CD14-positive monocyte (primary cell): ENCODE measurements at regions not wholly inside any gene's neighbourhood (a gene's known extent, or its start where the extent isn't known, plus 50 kb on each side); places are given as distances from the start of the nearest gene placed in this dataset.

ENCODE experiments used
- DNase-seq, 3 donors: peaks; one replicate each; pipeline ENCODE4 v3.0.0-alpha.2; 2011 to 2022
- H2AFZ ChIP-seq: 2 replicates; pipeline ENCODE4 v1.6.0; 2012; ENCODE audit warnings: mild to moderate bottlenecking, low read depth, low read length, inconsistent platforms; ENCODE audit not compliant: insufficient read depth, poor library complexity, severe bottlenecking
- H3K27ac ChIP-seq, 2 donors: 1 replicate in 1 of 2; 2 replicates in 1 of 2; pipeline ENCODE4 v1.5.1; 2012 to 2013; ENCODE audit warnings: low read length in 2 of 2, control low read depth in 1 of 2, inconsistent platforms in 1 of 2, low read depth in 1 of 2, mild to moderate bottlenecking in 1 of 2
- H3K27me3 ChIP-seq, 2 donors: one replicate each; pipeline versions ENCODE4 v1.6.0 to v1.6.1; 2011 to 2013; ENCODE audit warnings: low read length in 2 of 2; ENCODE audit not compliant: control insufficient read depth in 2 of 2, insufficient read depth in 2 of 2
- H3K36me3 ChIP-seq, 2 donors: replicated peaks in 1 of 2; 1 replicate in 1 of 2; 2 replicates in 1 of 2; pipeline versions ENCODE4 v1.5.1 to v1.6.1; 2012 to 2013; ENCODE audit warnings: low read length in 2 of 2, control low read depth in 1 of 2, inconsistent platforms in 1 of 2, mild to moderate bottlenecking in 1 of 2; ENCODE audit not compliant: insufficient read depth in 2 of 2, control insufficient read depth in 1 of 2
- H3K4me1 ChIP-seq, 2 donors: 1 replicate in 1 of 2; 2 replicates in 1 of 2; pipeline versions ENCODE4 v1.5.1 to v1.6.1; 2012 to 2013; ENCODE audit warnings: low read length in 2 of 2, control low read depth in 1 of 2, inconsistent platforms in 1 of 2, mild to moderate bottlenecking in 1 of 2, moderate library complexity in 1 of 2; ENCODE audit not compliant: insufficient read depth in 2 of 2, control insufficient read depth in 1 of 2
- H3K4me2 ChIP-seq: replicated peaks from 2 replicates; pipeline ENCODE3; 2012; ENCODE audit warnings: low read length, moderate library complexity, mild to moderate bottlenecking; ENCODE audit not compliant: poor library complexity, severe bottlenecking; ENCODE audit errors: extremely low read depth
- H3K4me3 ChIP-seq, 3 experiments: fragments of 200-600 bp in 1 of 3; sonication (generic) in 1 of 3; replicated peaks in 1 of 3; 1 replicate in 2 of 3; 2 replicates in 1 of 3; pipeline ENCODE4 v1.5.1; 2011 to 2013; ENCODE audit warnings: low read length in 3 of 3, mild to moderate bottlenecking in 3 of 3, control low read depth in 2 of 3, low read depth in 2 of 3, inconsistent platforms in 1 of 3, moderate library complexity in 1 of 3
- H3K79me2 ChIP-seq: 2 replicates; pipeline ENCODE4 v1.6.0; 2012; ENCODE audit warnings: mild to moderate bottlenecking, control low read depth, inconsistent platforms, low read length, moderate library complexity; ENCODE audit not compliant: insufficient read depth
- H3K9ac ChIP-seq: 2 replicates; pipeline ENCODE4 v1.6.0; 2017; ENCODE audit warnings: low read length, mild to moderate bottlenecking; ENCODE audit not compliant: insufficient read depth, poor library complexity, severe bottlenecking
- H3K9me3 ChIP-seq, 2 donors: replicated peaks in 1 of 2; 1 replicate in 1 of 2; 2 replicates in 1 of 2; pipeline versions ENCODE4 v1.5.1 to v1.6.1; 2012 to 2013; ENCODE audit warnings: low read length in 2 of 2, control low read depth in 1 of 2; ENCODE audit not compliant: control insufficient read depth in 1 of 2, insufficient read depth in 1 of 2
- H4K20me1 ChIP-seq: 2 replicates; pipeline ENCODE4 v1.6.0; 2012; ENCODE audit warnings: mild to moderate bottlenecking, low read length, control low read depth, moderate library complexity; ENCODE audit not compliant: insufficient read depth
- H3K27ac Mint-ChIP-seq, 7 donors: one replicate each; pipeline ENCODE4 v1.8.0; 2020; ENCODE audit warnings: mild to moderate bottlenecking in 7 of 7, mixed read lengths in 7 of 7, moderate library complexity in 6 of 7, inconsistent platforms in 2 of 7
- H3K27me3 Mint-ChIP-seq, 3 donors: one replicate each; pipeline ENCODE4 v1.8.0; 2021 to 2022; ENCODE audit warnings: low read depth in 3 of 3, mild to moderate bottlenecking in 3 of 3, mixed read lengths in 3 of 3, moderate library complexity in 3 of 3, inconsistent platforms in 1 of 3
- H3K36me3 Mint-ChIP-seq, 2 donors: one replicate each; pipeline ENCODE4 v1.8.0; 2020; ENCODE audit warnings: mixed read lengths in 2 of 2, inconsistent platforms in 1 of 2, mild to moderate bottlenecking in 1 of 2
- H3K4me1 Mint-ChIP-seq: one replicate; pipeline ENCODE4 v1.8.0; 2020; ENCODE audit warnings: mild to moderate bottlenecking, mixed read lengths
- H3K4me3 Mint-ChIP-seq, 2 donors: one replicate each; pipeline ENCODE4 v1.8.0; 2020; ENCODE audit warnings: mild to moderate bottlenecking in 2 of 2, mixed read lengths in 2 of 2, moderate library complexity in 1 of 2
- H3K9me3 Mint-ChIP-seq, 7 donors: one replicate each; pipeline ENCODE4 v1.8.0; 2020 to 2022; ENCODE audit warnings: mixed read lengths in 7 of 7, mild to moderate bottlenecking in 6 of 7, moderate library complexity in 6 of 7, inconsistent platforms in 2 of 7
- CTCF ChIP-seq: fragments of 200-600 bp; IDR thresholded peaks from one replicate; pipeline ENCODE4 v1.8.0; 2022; ENCODE audit warnings: antibody characterized with exemption, mild to moderate bottlenecking
- WGBS: methylation state at CpG from one replicate; pipeline ENCODE4 v1.1.5; 2013; ENCODE audit warnings: missing lambda C conversion rate; ENCODE audit not compliant: insufficient coverage; 5-methylcytosine and 5-hydroxymethylcytosine counted together
- intact Hi-C, 2 donors: fragments of 100-400 bp; cut with micrococcal nuclease; formaldehyde crosslinking; loops; one replicate each; pipeline versions ENCODE4 v1.15.0 to v1.15.1; 2023

GRCh38 chr3:111324645-111325044 lies 217.4 kb upstream of the CD96 start:
- Histone ChIP-seq H3K4me3 (no peak overlapping the region), H3K9ac (no peak overlapping the region), H4K20me1 (no peaks in the 10 kb centered on the region), H2AFZ (no peak overlapping the region), H3K4me1 (no peaks in the 10 kb centered on the region), H3K9me3 (no peaks in the 10 kb centered on the region), H3K27me3 (no peaks in the 10 kb centered on the region), H3K4me2 (no peak overlapping the region), H3K79me2 (no peaks in the 10 kb centered on the region), H3K36me3 (no peaks in the 10 kb centered on the region), H3K27ac (no peak overlapping the region)
- WGBS = 100% methylated on average over 1 of the region's 1 CpG
- peaks cover 4% of the 10 kb centered on the region for H3K4me1 Mint-ChIP-seq
- no peaks in the 10 kb centered on the region for H3K9me3 Mint-ChIP-seq
- H3K4me3 Mint-ChIP-seq = no peak overlapping the region
- no peak for DNase-seq
- H3K27me3 Mint-ChIP-seq = peaks cover 0 to 2% (median 1%) of the 10 kb centered on the region in 3 donors
- H3K27ac Mint-ChIP-seq = no peak overlapping the region
- intact Hi-C loops = no loop called here
- no peak for TF ChIP-seq CTCF
- no peaks in the 10 kb centered on the region for H3K36me3 Mint-ChIP-seq

- Histone ChIP-seq H3K27ac (no peak overlapping the region), H2AFZ (no peak overlapping the region), H3K36me3 (no peaks in the 10 kb centered on the region), H3K4me1 (no peaks in the 10 kb centered on the region), H3K4me2 (no peak overlapping the region), H4K20me1 (no peaks in the 10 kb centered on the region), H3K79me2 (no peaks in the 10 kb centered on the region), H3K4me3 (no peak overlapping the region), H3K27me3 (no peaks in the 10 kb centered on the region), H3K9ac (no peak overlapping the region), H3K9me3 (no peaks in the 10 kb centered on the region)
- 93% methylated on average over 2 of the region's 4 CpGs for WGBS
- Mint-ChIP-seq H3K27me3 (peaks cover 0 to 2% (median 1%) of the 10 kb centered on the region in 3 donors), H3K9me3 (no peaks in the 10 kb centered on the region), H3K36me3 (no peaks in the 10 kb centered on the region), H3K4me1 (peaks cover 4% of the 10 kb centered on the region), H3K4me3 (no peak overlapping the region), H3K27ac (no peak overlapping the region)
- TF ChIP-seq CTCF = no peak
- DNase-seq = no peak
- intact Hi-C loops = no loop called here
Observed at GRCh38 chr3:111325160-111325718, 216.8 kb upstream of the CD96 start.
